ENCODE measurements at regions not wholly inside any gene's neighbourhood (a gene's known extent, or its start where the extent isn't known, plus 50 kb on each side); places are given as distances from the start of the nearest gene placed in this dataset.
"Not testable (repeated sequence)": the region's sequence is repeated elsewhere in the genome, so short reads cannot be mapped to it uniquely, and the experiment has no call there.

DNA sequence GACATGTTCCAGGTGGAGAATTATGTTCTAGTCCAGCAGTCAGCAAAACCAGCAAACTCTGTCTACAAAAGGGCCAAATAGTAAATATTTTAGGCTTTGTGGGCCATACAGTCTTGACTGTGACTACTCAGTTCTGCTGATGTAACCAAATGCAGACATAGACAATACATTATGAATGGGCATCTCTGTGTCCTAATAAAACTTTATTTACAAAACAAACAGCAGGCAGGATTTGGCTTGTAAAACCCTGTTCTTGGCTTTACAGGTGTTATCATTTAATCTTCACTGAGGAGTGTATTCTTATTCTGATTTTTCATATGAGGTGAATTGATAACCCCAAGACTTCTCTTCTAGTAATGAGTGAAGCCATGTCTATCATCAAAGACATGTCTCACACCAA is 278.6 kb downstream of the DUSP6 start:
- no peak for DNase-seq (ENCODE audit: low read depth in 4 of 4, low spot score in 3 of 4)

DNA sequence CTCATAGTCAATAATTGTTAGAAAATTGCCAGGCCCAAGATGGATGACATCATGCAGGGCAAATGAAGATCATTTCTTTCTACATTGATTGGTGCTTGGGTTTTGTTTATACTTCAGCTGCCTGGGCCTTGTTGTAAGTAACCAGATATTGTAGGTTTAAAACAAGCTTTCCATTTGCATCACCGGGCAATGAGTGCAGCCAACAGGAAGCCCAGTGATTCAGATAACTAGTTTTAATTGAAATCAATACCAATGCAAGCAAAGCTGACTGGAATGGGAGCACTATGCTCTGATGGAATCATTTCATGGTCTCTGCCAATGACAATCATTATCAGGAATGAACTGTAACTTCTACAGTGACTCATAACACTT is 279.3 kb downstream of the DUSP6 start:
- no peak for DNase-seq (ENCODE audit: low read depth in 4 of 4, low spot score in 3 of 4)

DNA sequence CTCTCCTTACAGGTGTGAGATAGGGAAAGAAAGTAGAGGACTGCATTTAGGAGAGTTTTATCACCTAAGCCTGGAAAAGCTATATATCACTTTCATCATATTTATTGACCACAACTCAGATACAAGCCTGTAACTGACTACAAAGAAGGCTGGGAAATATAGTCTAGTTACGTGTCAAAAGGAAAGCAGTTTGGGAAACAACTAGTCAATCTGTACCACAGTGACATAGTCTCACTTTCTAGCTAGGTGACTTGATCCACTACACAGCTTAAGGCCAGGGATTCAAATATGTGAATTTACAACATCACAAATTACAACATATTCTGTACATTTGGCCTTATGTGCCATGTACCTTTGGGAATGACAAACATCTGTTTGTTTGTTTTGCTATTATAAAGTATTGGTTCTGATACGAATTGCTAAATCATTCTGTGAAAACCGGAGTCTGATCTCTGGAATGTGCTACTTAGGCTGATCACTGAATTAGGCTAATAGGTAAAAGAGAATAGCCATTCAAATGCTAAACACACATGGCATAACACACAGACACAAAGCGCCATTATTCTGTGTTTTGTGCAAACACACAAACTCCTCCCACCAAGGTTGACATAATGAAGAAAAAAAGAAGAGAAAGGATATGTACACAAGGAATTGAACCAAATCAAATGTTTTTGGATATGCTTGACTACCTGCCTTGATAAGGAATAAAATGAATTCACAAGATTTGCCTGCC is 279.8 kb downstream of the DUSP6 start:
- DNase-seq (ENCODE audit: low read depth in 4 of 4, low spot score in 3 of 4): no peak

DNA sequence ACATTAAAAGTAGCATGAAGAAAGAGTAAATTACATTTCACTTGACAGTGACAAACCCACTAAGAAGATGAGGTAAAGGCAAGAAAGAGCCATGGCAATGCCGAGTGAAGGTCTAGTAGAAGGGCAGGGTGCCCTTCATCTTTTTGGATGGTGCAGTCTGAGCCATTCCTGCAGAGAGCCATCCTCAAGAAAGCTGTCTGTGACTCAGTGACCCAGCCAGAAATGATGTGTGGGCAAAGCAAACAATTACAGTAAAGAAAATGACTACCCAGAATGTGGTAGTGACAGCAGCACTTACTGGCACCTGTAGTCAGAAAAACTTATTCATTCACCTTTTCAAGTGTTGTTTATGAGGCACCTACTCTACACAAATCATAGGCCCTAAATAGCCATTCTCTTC is 281.7 kb downstream of the DUSP6 start:
- DNase-seq (ENCODE audit: low read depth in 4 of 4, low spot score in 3 of 4): no peak

DNA sequence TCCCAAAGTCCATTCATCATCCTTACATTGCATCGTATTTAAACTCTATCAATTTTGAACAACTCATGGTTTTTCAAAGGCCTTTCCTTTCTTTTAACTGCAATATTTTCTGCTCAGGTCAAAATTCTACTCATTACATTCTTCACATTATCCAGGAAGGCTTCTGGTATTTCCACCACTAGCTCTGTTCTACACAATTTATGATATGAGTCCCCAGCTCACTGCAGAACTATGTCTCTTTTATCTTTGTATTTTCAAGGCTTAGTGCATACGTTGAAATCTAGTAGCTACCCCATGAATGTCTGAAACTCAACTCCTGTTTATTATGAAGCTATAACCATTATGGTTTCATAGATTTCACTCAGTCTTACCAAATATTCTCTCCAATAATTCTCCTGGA is 282.9 kb downstream of the DUSP6 start:
- DNase-seq (ENCODE audit: low read depth in 4 of 4, low spot score in 3 of 4): no peak

DNA sequence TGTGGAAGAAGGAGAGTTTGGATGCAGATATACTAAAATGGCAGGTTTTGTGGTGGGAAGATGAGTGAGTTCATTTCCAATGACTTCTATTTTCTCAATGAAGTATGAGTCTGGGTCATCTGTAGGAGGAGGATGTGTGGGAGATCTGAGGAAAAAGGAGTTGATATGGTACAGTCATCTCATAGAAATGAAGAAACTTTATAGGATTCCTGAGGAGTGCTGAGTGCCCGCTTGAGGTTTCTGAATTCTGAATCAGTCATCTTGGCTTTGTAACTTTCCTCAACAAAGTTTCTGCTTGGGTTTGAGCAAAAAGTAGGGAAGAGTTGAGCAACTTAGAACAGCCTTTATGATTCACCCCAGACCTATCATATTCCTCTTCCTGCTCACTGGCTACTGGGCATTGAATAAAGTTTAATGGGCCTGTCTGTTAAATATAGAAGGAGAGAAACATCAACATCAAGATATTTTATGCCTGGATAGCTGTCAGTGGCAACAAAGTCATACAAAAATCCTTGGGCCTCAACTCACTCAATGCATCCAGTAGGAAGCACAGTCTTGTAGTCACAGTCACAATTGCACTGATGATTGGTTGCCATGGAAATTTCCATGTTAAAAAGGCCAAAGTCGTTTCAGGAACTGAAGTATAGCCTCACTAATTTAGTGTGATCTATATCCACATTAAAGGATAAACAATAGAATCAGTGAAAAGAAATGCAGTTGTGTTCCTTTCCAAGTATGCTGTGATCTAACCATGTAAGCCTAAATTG is 284.7 kb downstream of the DUSP6 start:
- DNase-seq (ENCODE audit: low read depth in 4 of 4, low spot score in 3 of 4): no peak

DNA sequence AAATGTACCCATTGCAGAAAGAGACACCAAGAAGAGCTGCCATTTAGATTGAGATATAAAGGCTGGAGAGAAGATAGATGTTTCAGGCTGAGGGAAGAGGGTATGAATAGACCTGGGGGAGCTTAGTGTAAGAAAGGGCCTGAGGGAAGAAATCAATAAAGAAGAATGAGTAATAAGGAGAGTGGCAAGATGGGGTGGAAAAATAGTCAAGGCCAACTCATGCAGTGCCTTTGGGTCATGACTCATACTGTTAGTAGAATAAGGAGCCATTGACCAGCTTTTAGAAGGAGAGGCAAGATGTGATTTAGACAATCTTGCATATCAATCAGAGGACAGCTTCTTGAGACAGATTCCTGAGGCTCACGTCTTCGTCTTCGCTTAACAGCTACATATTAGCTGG is 287.5 kb downstream of the DUSP6 start:
- no peak for DNase-seq (ENCODE audit: low read depth in 4 of 4, low spot score in 3 of 4)

DNA sequence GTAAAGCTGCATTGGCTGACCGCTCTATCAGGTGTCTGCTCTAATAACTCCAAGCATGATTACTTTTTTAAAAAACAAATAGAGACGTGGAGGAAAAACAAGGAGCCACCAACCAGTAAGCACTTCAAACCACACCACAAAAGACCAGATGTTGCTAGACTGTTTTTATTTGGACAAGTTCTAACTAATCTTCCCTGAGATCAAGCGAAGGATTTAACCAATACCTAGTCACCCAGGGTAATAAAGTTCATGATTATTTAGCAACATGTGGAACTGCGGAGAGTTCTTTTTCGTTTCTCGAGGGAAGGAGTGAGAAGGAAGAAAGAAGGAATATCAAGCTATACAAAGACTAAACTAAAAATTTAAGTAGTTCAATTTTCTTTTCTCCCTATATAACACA is 288.1 kb downstream of the DUSP6 start:
- no peak for DNase-seq (ENCODE audit: low read depth in 4 of 4, low spot score in 3 of 4)

DNA sequence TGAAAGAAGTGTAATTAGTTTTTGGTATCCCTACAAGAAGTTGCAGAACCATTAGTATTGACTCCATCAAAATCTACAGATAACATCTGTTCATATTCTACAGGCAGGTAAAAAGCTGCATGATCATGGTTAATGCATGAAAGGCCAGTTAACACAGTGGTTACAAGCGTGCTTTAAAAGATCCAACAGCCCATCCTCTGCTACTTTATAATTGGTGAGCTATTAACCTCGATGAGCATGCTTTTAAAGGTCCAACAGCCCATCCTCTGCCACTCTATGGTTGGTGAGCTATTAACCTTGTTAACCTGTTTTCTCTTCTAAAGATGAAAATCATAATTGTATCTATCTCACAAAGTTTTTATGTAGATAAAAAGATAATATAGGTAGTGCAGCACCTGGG is 289.3 kb downstream of the DUSP6 start:
- DNase-seq (ENCODE audit: low read depth in 4 of 4, low spot score in 3 of 4): no peak

DNA sequence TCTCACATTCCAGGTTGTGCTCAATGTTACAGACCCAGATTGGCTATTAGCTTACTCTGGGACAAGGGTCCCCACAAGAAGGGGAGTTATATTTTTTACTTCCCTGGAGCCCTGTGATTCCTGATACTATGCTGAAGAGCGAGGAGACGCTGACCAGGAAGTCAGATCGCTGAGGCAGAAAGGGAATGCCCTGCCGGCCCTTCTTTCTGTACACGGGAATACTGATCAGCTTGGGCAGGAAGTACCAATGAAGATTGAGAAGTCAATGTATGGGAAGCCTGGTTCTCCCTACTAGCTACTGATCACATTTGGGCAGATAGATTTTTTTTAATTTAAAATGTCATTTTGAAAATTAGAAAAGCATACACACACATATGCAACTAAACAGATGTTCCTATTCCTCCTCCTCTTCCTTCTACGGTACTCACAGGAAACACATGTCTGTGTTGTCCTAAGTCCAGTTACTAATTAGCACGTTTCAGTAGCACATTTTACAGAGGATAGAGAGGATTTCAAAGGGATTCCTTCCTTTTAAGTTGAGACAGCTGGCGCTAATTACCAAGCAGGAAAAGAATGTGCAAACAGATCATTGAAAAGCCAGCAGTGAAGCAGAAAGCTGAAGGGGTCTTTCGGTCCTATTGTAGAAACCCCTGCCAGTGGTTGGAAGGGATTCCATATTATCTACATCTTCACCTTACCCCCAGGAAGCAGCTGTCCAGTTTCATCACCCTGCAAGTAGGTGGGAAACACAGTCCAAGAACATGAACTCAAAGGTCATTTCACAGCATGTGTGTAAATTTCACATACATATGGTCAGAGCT is 292.4 kb downstream of the DUSP6 start:
- no peak for DNase-seq (ENCODE audit: low read depth in 4 of 4, low spot score in 3 of 4)

DNA sequence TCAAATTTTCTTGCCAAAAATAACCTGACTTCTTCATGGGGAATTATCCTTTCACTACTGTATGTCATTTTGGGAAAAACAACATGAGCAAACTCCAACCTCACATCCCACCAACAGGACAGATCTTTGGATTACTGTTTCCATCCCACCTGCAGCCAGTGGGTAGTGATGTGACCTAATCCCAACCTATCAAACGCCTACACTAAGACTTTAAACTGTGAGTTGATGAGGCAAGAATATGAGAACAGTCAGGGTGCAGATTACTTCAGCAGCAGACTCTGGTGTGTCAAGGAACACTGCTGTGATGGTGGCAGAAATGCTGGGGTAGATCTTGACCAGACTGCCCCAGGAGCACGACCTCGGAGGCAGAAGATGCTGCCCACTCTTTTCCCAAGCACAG is 293.2 kb downstream of the DUSP6 start:
- no peak for DNase-seq (ENCODE audit: low read depth in 4 of 4, low spot score in 3 of 4)

DNA sequence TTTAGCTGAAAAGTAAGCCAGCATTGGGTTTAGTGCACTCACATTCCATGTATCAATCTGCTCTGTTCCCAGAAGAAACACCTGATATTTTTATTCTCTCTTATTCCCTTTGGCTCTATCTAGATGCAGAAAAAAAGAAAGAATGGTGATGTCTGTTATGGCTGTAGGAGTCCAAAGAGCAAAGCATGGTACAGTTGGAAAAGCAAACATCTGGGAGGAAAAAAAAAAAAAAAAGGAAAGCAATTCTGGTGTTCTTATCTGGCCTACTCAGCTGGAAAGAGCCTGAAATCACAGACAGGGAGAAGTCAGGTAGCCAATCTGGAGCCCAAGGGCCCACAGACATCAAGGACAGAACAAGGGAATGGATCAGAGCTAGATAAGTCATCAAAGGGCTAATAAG is 293.9 kb downstream of the DUSP6 start:
- DNase-seq (ENCODE audit: low read depth in 4 of 4, low spot score in 3 of 4): no peak

DNA sequence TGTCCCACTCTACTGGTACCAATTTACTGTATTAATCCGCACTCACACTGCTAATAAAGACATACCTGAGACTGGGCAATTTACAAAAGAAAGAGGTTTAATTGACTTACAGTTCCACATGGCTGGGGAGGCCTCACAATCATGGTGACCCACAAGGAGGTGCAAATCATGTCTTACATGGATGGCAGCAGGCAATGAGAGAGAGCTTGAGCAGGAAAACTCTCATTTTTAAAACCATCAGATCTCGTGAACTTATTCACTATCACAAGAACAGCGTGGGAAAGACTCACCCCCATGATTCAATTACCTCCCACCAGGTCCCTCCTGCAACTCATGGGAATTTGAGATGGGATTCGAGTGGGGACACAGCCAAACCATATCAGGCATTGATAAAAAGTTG is 298.5 kb downstream of the DUSP6 start:
- DNase-seq (ENCODE audit: low read depth in 4 of 4, low spot score in 3 of 4): not testable (repeated sequence)

DNA sequence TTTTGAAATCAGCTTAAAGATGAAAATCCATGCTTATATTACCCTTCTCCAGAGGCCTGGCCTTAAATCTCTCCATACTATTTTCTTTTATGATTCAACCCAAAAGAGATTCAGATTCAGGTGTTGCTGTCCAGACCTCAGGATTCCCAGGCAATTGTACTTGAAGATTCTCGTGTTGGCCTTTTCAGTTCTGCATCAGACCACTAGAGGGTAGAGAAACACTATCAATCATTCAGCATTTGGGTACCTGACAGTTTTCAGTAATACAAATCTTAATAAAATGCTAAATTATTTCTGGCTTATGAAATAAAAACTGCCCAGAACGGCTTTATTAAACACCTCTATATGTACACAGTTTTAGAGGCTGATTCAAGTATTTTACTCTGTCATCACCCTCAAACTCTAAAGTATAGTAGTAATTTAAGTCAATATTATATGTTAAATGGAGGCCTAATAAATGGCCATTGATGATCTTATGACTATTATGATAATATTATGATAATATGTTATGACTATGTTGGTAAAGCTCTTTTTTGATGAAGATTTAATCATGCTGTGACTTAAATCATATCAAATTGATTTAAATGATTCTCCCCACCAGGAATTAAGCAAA is 301.1 kb downstream of the DUSP6 start:
- peak; percentile 35 to 61 (median 49) for DNase-seq (ENCODE audit: low read depth in 4 of 4, low spot score in 3 of 4)

DNA sequence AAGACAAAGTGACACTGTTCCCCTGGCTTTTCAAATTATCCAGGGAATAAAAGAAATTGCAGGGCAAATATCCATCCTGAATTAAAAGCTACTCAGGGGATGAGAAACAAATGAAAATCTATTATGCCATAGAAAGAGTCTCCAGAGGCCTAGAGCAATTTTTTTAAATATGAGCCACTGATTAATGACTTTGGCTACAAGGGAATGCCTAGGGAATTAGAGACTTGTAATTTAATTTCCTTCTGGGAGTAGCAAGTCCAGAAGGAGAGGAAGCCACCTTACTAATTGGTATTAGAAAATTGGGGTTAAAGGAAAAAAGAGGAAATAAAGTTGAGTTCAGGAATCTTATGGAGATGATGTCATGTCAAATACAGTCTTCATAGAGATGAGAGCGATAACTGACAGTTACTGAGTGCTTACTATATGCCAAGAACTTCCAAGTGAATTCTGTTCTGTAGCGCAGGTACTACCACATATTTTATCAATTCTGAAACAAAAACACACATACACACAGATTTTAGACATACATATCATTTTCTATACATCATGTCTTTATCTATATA is 304.4 kb downstream of the DUSP6 start:
- no peak for DNase-seq (ENCODE audit: low read depth in 4 of 4, low spot score in 3 of 4)

DNA sequence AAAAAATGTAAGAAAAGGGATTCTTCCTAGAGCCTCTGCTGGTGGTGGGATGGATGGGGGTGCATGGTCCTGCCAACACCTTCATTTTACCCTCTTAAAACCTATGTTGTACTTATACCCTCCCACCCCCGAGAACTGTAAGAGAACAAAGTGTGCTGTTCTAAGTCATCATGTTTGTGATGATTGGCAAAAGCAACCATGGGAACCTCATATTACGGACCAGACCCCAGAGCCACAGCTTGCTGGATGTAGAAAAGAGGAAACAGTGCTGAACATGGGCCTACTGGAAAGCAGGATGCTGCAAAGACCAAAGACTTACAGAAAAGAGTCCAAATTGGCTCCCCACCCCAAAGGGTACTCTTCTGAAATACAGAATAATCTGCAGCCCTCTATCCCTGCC is 311.2 kb downstream of the DUSP6 start:
- DNase-seq (ENCODE audit: low read depth in 4 of 4, low spot score in 3 of 4): no peak

DNA sequence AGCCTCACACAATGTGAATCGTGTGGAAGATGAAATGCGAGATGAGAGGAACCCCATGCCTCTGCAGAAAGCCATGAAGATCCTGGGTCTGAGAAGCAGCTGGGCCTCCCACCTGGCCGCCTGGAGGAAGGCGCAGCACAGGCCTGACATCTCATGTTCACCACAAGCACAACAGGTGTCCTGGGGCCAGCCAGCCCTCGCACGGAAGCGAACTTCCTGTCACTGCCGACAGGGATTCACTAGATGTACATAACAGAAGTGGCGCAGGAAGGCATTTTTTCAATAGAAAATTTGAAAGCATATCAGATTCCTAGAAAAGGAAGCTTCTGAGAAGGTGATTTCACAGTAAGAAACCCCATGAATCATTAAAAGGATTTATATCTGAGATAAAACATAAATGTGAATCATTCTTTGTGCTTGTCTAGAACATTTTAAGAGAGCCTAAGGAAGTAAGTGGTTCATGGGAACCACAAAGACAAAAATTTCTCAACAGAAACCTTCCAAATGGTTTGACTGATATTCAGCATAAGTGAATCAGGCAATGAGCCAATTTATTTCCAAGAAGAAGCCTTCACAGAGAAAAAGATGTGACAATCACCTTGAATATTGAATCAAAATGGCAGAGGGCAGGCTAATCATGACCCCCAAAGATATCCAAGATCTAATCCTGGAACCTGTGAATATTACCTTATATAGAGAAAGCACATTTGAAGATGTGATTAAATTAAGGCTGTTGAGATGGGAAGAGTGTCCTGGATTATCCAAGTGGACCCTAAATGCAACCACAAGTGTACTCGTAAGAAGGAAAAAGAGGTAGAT is 311.9 kb downstream of the DUSP6 start:
- no peak for DNase-seq (ENCODE audit: low read depth in 4 of 4, low spot score in 3 of 4)

DNA sequence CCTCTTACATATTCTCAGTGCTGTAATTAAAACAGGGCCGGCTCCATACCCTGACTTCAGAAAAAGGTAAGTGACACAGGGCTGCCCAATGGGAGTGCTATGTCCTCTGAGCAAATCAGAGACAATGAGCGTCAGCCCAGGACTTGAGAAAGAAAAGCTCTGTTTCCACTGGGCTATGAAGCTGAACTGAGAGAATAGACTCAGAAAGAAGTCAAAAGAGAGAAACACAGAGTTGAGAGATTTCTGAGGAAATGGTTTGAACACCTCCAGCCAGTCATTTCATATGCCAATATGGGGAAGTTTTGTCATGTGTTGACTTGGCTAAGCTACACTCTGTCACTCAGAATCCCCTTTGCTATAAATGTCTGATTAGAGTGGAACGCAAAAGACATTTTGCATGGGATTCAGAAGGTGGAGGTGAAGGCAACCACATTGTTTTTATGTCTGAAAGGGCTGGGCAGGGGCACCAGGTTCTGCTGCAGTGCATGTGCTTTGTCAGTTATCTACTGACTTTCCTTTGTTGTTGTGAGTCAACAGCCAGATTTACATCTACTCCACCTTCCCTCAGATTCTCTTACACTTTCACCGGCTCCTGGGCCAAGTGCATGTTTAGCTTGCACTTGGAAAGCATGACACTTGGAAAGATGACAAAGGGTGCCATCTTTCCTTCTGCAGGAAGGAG is 313.3 kb downstream of the DUSP6 start:
- no peak for DNase-seq (ENCODE audit: low read depth in 4 of 4, low spot score in 3 of 4)

DNA sequence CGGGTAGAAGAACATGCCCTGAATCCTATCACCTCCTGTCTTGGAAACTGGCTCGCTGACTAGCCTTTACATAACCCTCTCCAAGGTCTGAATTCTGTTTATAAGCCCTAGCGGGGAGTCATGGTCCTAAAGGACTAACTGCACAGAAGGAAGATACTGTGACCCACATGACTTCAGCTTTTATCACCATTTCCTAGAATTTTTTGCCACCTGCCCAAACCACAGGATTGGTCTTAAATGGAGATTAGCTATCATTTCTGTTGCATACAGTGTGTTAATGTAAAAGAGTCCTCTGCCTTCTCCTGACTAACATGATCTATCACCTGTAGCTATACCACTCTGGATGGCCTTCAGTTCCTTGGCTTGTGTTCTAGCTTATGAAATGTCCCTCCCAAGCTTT is 319.2 kb downstream of the DUSP6 start:
- DNase-seq (ENCODE audit: low read depth in 4 of 4, low spot score in 3 of 4): no peak
